B cell (primary cell): ENCODE measurements at regions not wholly inside any gene's neighbourhood (a gene's known extent, or its start where the extent isn't known, plus 50 kb on each side); places are given as distances from the start of the nearest gene placed in this dataset.

ENCODE experiments used
- ATAC-seq: fragments of 200-7000 bp; cut with Tn5 transposase; one replicate; pipeline ENCODE4 v1.10.0; 2021; ENCODE audit warnings: low read depth, mild to moderate bottlenecking, moderate number of reproducible peaks, moderate library complexity
- CTCF ChIA-PET: fragments of 350-600 bp; sonication (Branson Sonifier 250); formaldehyde crosslinking; loops from one replicate; lab custom pipeline; 2021; ENCODE audit warnings: antibody characterized with exemption, inconsistent platforms; lab: Charles Lee
- POLR2A ChIA-PET: fragments of 350-600 bp; sonication (Branson Sonifier 250); formaldehyde crosslinking; loops from one replicate; lab custom pipeline; 2021; ENCODE audit warnings: antibody characterized with exemption; lab: Charles Lee
- DNase-seq: peaks from one replicate; pipeline ENCODE4 v3.0.0; 2013
- H2AFZ ChIP-seq: 2 replicates; pipeline ENCODE4 v1.6.1; 2012; ENCODE audit warnings: mild to moderate bottlenecking, low read depth, low read length; ENCODE audit not compliant: insufficient read depth, poor library complexity, severe bottlenecking
- H3K27ac ChIP-seq, 2 donors: 1 replicate in 1 of 2; 2 replicates in 1 of 2; pipeline ENCODE4 v1.5.1; 2012 to 2013; ENCODE audit warnings: low read length in 2 of 2, mild to moderate bottlenecking in 2 of 2, moderate library complexity in 1 of 2
- H3K27me3 ChIP-seq, 4 experiments: fragments of 200-600 bp in 1 of 4; sonication (generic) in 1 of 4; replicated peaks in 1 of 4; 1 replicate in 2 of 4; 2 replicates in 2 of 4; pipeline versions ENCODE4 v1.6.1 to v1.7.0; 2013 to 2016; ENCODE audit warnings: low read length in 3 of 4, mild to moderate bottlenecking in 2 of 4, mixed read lengths in 1 of 4, moderate library complexity in 1 of 4; ENCODE audit not compliant: insufficient read depth in 4 of 4, control insufficient read depth in 3 of 4; ENCODE audit errors: control extremely low read depth in 1 of 4
- H3K36me3 ChIP-seq, 2 experiments: replicated peaks in 1 of 2; 1 replicate in 1 of 2; 2 replicates in 1 of 2; pipeline versions ENCODE4 v1.6.1 to v1.7.1; 2013; ENCODE audit warnings: low read length in 1 of 2; ENCODE audit not compliant: insufficient read depth in 2 of 2, control insufficient read depth in 1 of 2; ENCODE audit errors: control extremely low read depth in 1 of 2, extremely low read depth in 1 of 2
- H3K4me1 ChIP-seq, 2 donors: fragments of 200-600 bp in 1 of 2; sonication (generic) in 1 of 2; 1 replicate in 1 of 2; 2 replicates in 1 of 2; pipeline versions ENCODE4 v1.5.1 to v1.6.1; 2013 to 2017; ENCODE audit warnings: low read length in 2 of 2; ENCODE audit not compliant: control insufficient read depth in 2 of 2, insufficient read depth in 2 of 2
- H3K4me2 ChIP-seq: replicated peaks from 2 replicates; pipeline ENCODE3; 2012; ENCODE audit warnings: mild to moderate bottlenecking, low read depth, low read length; ENCODE audit not compliant: poor library complexity, severe bottlenecking
- H3K4me3 ChIP-seq, 5 experiments: fragments of 200-600 bp in 1 of 5; sonication (generic) in 1 of 5; 1 replicate in 3 of 5; 2 replicates in 2 of 5; pipeline versions ENCODE4 v1.5.1 to v1.7.0; 2011 to 2016; ENCODE audit warnings: low read length in 4 of 5, mild to moderate bottlenecking in 4 of 5, low read depth in 2 of 5, control low read depth in 1 of 5, moderate library complexity in 1 of 5; ENCODE audit not compliant: insufficient read depth in 1 of 5; ENCODE audit errors: control extremely low read depth in 1 of 5, extremely low read depth in 1 of 5
- H3K79me2 ChIP-seq: fragments of 200-600 bp; sonication (generic); one replicate; pipeline ENCODE4 v1.6.0; 2016; ENCODE audit warnings: low read length; ENCODE audit not compliant: control insufficient read depth, insufficient read depth
- H3K9ac ChIP-seq: fragments of 200-600 bp; sonication (generic); 2 replicates; pipeline ENCODE4 v1.6.1; 2017; ENCODE audit warnings: mild to moderate bottlenecking, low read length, moderate library complexity
- H3K9me3 ChIP-seq, 3 donors: one replicate each; pipeline versions ENCODE4 v1.6.1 to v1.7.1; 2013; ENCODE audit warnings: low read length in 2 of 3; ENCODE audit not compliant: control insufficient read depth in 2 of 3, insufficient read depth in 1 of 3; ENCODE audit errors: control extremely low read depth in 1 of 3
- H4K20me1 ChIP-seq: 2 replicates; pipeline ENCODE4 v1.6.0; 2012; ENCODE audit warnings: mild to moderate bottlenecking, low read length; ENCODE audit not compliant: insufficient read depth, control insufficient read depth, poor library complexity, severe bottlenecking
- H3K27ac Mint-ChIP-seq: one replicate; pipeline ENCODE4 v1.8.0; 2021; ENCODE audit warnings: mixed read lengths
- H3K27me3 Mint-ChIP-seq: one replicate; pipeline ENCODE4 v1.8.0; 2021; ENCODE audit warnings: mixed read lengths
- H3K4me1 Mint-ChIP-seq: one replicate; pipeline ENCODE4 v1.8.0; 2021; ENCODE audit warnings: mixed read lengths
- H3K4me3 Mint-ChIP-seq: one replicate; pipeline ENCODE4 v1.8.0; 2021; ENCODE audit warnings: mixed read lengths
- H3K9me3 Mint-ChIP-seq: one replicate; pipeline ENCODE4 v1.8.0; 2022; ENCODE audit warnings: mixed read lengths; ENCODE audit not compliant: insufficient read depth
- CTCF ChIP-seq: fragments of 200-600 bp; IDR thresholded peaks from one replicate; pipeline ENCODE4 v1.8.0; 2022; ENCODE audit warnings: antibody characterized with exemption, mild to moderate bottlenecking
- EZH2 ChIP-seq: IDR thresholded peaks from 2 replicates; pipeline ENCODE4 v1.6.1; 2012; ENCODE audit warnings: borderline replicate concordance, low read depth, mild to moderate bottlenecking, moderate library complexity, low read length; ENCODE audit not compliant: insufficient read depth, poor library complexity, severe bottlenecking
- WGBS: methylation state at CpG from one replicate; pipeline ENCODE4 v1.1.5; 2013; ENCODE audit warnings: missing lambda C conversion rate; ENCODE audit not compliant: insufficient coverage; 5-methylcytosine and 5-hydroxymethylcytosine counted together
- intact Hi-C: fragments of 100-400 bp; cut with micrococcal nuclease; formaldehyde crosslinking; loops from one replicate; pipeline ENCODE4 v1.10.0; 2022

- no peak overlapping the region for H3K4me3 Mint-ChIP-seq
Measured at GRCh38 chr5:159650803-159651202, 265.5 kb upstream of the ADRA1B start.

More at GRCh38 chr5:159650803-159651202, 265.5 kb upstream of the ADRA1B start:
- Histone ChIP-seq H3K9ac (no peak overlapping the region), H3K4me3 (no peak overlapping the region), H3K27ac (no peak overlapping the region), H3K9me3 (no peaks in the 10 kb centered on the region), H3K27me3 (peaks cover 0 to 2% (median 0%) of the 10 kb centered on the region in 4 experiments), H4K20me1 (no peaks in the 10 kb centered on the region), H2AFZ (no peak overlapping the region), H3K4me2 (no peak overlapping the region), H3K79me2 (no peaks in the 10 kb centered on the region), H3K4me1 (no peaks in the 10 kb centered on the region), H3K36me3 (no peaks in the 10 kb centered on the region)
- no peak overlapping the region for H3K27ac Mint-ChIP-seq
- no peaks in the 10 kb centered on the region for H3K27me3 Mint-ChIP-seq
- TF ChIP-seq EZH2 (no peak), CTCF (no peak)
- 100% methylated on average over 1 of the region's 2 CpGs for WGBS
- H3K4me1 Mint-ChIP-seq: no peaks in the 10 kb centered on the region
- no peak for ATAC-seq
- no peaks in the 10 kb centered on the region for H3K9me3 Mint-ChIP-seq
- ChIA-PET POLR2A (no interaction called here), CTCF (interaction anchor here (0.7 to 0.8 kb wide), 2 partner anchors 209 to 495 kb away, joined by 3 to 5 read pairs; no protein-coding TSS in a partner anchor)
- no peak for DNase-seq
- intact Hi-C loops: loop anchor here (5.0 kb wide), 1 partner anchor 1409 kb away; no protein-coding TSS in a partner anchor
